Fibroblast of skin of right biceps (primary cell): ENCODE measurements at regions not wholly inside any gene's neighbourhood (a gene's known extent, or its start where the extent isn't known, plus 50 kb on each side); places are given as distances from the start of the nearest gene placed in this dataset.
"Not testable (repeated sequence)": the region's sequence is repeated elsewhere in the genome, so short reads cannot be mapped to it uniquely, and the experiment has no call there.

Experiments used
- DNase-seq: peaks from one replicate; pipeline ENCODE4 v3.0.0-alpha.2; 2013

- no peak for DNase-seq
These were observed 188.9 kb upstream of the DDX53 start for GRCh38 chrX:22810876-22811275.

GRCh38 chrX:22818061-22818460 lies 181.7 kb upstream of the DDX53 start:
- no peak for DNase-seq

GRCh38 chrX:22855693-22856092 lies 144.1 kb upstream of the DDX53 start:
- no peak for DNase-seq

- DNase-seq, result no peak
These were observed 140.1 kb upstream of the DDX53 start for GRCh38 chrX:22859642-22860041.

- DNase-seq, result not testable (repeated sequence)
These were observed 133.0 kb upstream of the DDX53 start for GRCh38 chrX:22866801-22867200.

- no peak for DNase-seq
These were observed 117.2 kb upstream of the DDX53 start for GRCh38 chrX:22882543-22882942.

GRCh38 chrX:22889819-22890218 lies 109.9 kb upstream of the DDX53 start:
- no peak for DNase-seq

- no peak for DNase-seq
These were observed 87.1 kb upstream of the DDX53 start for GRCh38 chrX:22912616-22913015.

GRCh38 chrX:22922961-22923360 lies 76.8 kb upstream of the DDX53 start:
- DNase-seq, result peak; percentile 9

- DNase-seq, result no peak
These were observed 65.1 kb upstream of the DDX53 start for GRCh38 chrX:22934640-22935039.

GRCh38 chrX:22944945-22945344 lies 54.8 kb upstream of the DDX53 start:
- no peak for DNase-seq
